Esophagus (tissue), 2 donors: ENCODE measurements at regions not wholly inside any gene's neighbourhood (a gene's known extent, or its start where the extent isn't known, plus 50 kb on each side); places are given as distances from the start of the nearest gene placed in this dataset.

ENCODE experiments used
- H3K27ac ChIP-seq, 2 donors: one replicate each; pipeline ENCODE4 v1.5.1; 2013; ENCODE audit warnings: low read depth in 2 of 2, mild to moderate bottlenecking in 2 of 2, inconsistent platforms in 1 of 2, low read length in 1 of 2, moderate library complexity in 1 of 2
- H3K27me3 ChIP-seq, 2 donors: one replicate each; pipeline ENCODE4 v1.6.1; 2013; ENCODE audit warnings: low read length in 2 of 2, control low read depth in 1 of 2, mild to moderate bottlenecking in 1 of 2; ENCODE audit not compliant: insufficient read depth in 2 of 2, control insufficient read depth in 1 of 2
- H3K36me3 ChIP-seq, 2 donors: one replicate each; pipeline ENCODE4 v1.6.1; 2013; ENCODE audit warnings: low read length in 1 of 2; ENCODE audit not compliant: control insufficient read depth in 2 of 2, insufficient read depth in 2 of 2
- H3K4me1 ChIP-seq, 2 donors: one replicate each; pipeline ENCODE4 v1.6.1; 2013; ENCODE audit warnings: low read length in 1 of 2; ENCODE audit not compliant: control insufficient read depth in 2 of 2, insufficient read depth in 2 of 2
- H3K4me3 ChIP-seq, 2 donors: one replicate each; pipeline ENCODE4 v1.5.1; 2013; ENCODE audit warnings: low read length in 2 of 2, mild to moderate bottlenecking in 2 of 2, low read depth in 1 of 2, moderate library complexity in 1 of 2
- H3K9me3 ChIP-seq, 2 donors: one replicate each; pipeline ENCODE4 v1.6.1; 2013; ENCODE audit warnings: mild to moderate bottlenecking in 2 of 2, low read depth in 1 of 2, low read length in 1 of 2, moderate library complexity in 1 of 2; ENCODE audit not compliant: control insufficient read depth in 2 of 2, insufficient read depth in 1 of 2
- WGBS, 2 donors: extraction: QIAGEN DNeasy Blood & Tissue Kit; methylation state at CpG; one replicate each; pipeline ENCODE4 v1.1.7; 2013; 5-methylcytosine and 5-hydroxymethylcytosine counted together
- donor health status: healthy with polysubstance abuse.
- donor health status: Bipolar disorder and iron deficiency.

DNA sequence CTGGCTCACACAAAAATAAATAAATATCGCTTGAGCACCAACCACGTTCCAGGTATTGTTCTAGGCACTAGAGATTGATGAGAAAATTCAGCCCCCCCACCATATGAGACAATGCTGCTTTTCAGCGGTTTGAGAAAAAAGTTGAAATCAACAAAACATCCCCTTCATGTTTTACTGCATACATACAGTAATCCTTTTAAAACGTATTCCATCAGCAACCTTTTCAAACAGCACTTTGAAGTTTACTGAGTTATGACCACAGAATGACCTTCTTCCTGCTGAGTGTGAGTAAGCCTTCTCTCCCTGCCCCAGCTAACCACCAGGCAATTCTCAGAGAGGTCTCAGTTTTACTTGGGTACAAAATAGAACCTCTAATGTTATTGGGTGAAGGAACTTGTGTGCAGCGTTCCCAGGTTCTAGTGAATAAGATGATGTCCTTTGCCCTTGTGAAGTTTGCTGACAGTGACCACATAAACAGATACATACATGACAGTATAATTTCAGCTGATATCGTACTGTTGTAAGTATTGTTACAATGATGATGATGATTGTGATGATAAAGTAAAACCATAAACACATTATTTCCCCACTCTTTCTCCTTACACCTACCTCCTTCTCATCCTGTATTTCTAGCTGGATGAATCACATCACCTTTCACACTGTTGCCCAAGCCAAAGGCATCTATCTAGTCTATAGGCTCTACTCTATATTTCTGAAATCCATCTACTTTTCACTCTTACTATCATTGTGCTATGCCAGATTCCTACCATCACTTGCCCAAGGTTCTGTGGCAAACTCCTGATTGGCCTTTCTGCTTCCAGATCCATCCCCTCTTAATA, 124.4 kb upstream of the KRR1 start:
- no peak overlapping the region for H3K27ac ChIP-seq
- no peaks in the 10 kb centered on the region for H3K36me3 ChIP-seq
- 64 to 65% methylated on average over 6 of the region's 6 CpGs for WGBS, 2 donors
- no peak overlapping the region for H3K4me3 ChIP-seq
- H3K4me1 ChIP-seq, result no peaks in the 10 kb centered on the region
- no peaks in the 10 kb centered on the region for H3K9me3 ChIP-seq
- no peaks in the 10 kb centered on the region for H3K27me3 ChIP-seq

DNA sequence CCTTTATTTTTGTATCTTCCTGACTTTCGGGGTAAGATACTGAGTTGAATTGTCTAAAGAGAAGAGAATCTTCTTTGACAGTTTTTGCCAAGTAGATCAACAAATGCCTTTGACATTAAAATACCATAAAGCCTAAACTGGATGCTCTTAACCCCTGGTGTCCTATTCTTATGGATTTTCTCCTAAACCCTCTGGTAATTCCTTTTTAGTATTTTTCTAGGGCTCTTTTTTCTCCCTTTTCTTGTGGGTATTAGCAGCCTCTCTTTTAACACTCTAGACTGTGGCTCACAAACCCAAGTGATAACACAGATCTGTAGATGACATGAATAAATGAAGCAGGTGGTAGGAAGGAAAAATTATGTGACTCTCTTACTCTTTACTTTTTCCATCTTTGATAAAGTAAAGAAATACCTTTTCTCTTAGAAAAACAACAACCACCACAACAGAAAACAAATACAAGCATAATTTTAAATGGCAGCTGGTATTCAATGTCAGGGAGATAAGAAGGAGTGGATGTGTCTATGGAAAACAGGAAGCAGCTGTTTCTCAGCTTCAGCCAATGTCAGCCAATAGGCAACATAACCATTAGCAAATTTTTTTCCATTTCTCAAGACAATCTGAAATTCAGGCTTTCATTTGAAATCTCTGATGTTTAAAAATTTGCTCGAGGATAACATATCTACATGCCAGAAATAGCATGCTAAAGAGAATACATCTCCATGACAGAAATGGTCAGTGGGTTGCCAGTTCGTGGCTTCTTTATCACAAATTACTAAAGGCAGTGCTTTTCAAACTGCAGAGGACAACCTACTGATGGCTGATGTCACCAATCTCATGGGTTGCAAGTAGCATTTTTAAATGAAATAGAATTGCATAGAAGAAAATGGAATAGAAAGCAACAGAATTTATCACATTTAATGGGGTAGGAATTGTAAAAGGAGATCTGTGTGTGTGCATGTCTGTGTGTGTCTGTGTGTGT, 123.1 kb upstream of the KRR1 start:
- no peaks in the 10 kb centered on the region for H3K27me3 ChIP-seq
- no peak overlapping the region for H3K27ac ChIP-seq
- H3K4me1 ChIP-seq, result no peaks in the 10 kb centered on the region
- no peaks in the 10 kb centered on the region for H3K36me3 ChIP-seq
- WGBS, 2 donors, result 77 to 78% methylated on average over 3 of the region's 3 CpGs
- no peaks in the 10 kb centered on the region for H3K9me3 ChIP-seq
- H3K4me3 ChIP-seq, result no peak overlapping the region

DNA sequence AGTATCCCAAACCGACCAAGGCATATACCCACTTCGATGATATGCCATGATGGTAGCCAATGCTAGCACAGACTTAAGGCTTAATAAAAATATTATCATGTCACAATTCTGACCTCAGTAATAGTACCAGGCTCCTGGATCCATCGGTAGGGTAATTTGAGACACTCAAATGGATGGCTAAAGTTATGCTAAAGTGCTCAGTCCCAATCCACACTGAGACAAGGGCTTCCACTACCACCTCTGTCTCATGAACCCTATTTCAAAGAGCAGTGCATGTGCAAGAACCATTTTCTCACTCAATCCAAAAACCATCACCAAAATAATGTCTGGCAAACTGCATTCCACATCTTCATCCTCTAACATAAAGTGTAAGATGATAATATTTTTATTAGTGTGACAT, 122.4 kb upstream of the KRR1 start:
- no peaks in the 10 kb centered on the region for H3K9me3 ChIP-seq
- no peak overlapping the region for H3K27ac ChIP-seq
- no peak overlapping the region for H3K4me3 ChIP-seq
- H3K27me3 ChIP-seq, result no peaks in the 10 kb centered on the region
- WGBS, 2 donors, result 86 to 94% methylated on average over 3 of the region's 3 CpGs
- no peaks in the 10 kb centered on the region for H3K36me3 ChIP-seq
- H3K4me1 ChIP-seq, result no peaks in the 10 kb centered on the region

DNA sequence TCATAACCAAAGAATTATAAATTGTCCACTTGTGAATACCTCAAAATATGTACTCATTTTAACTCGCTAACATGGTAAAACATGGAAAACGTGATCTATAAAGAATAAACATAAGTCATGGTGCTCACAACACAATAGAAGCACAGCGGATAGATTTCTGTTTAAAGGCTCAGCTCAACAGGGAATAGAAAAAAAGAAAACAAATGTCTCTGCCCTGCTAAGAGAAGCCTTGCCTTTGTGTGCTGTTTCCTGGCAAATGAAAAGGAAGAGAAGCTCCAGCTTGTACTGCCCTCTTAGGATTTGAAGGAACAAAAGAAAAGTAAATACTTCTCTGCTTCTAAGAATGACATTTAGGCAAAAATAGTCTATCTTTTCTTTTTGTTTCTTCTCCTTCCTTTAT, 121.0 kb upstream of the KRR1 start:
- Histone ChIP-seq H3K4me1 (no peaks in the 10 kb centered on the region), H3K9me3 (no peaks in the 10 kb centered on the region), H3K36me3 (no peaks in the 10 kb centered on the region), H3K4me3 (no peak overlapping the region), H3K27ac (no peak overlapping the region), H3K27me3 (no peaks in the 10 kb centered on the region)
- 41 to 58% methylated on average over 3 of the region's 3 CpGs for WGBS, 2 donors

DNA sequence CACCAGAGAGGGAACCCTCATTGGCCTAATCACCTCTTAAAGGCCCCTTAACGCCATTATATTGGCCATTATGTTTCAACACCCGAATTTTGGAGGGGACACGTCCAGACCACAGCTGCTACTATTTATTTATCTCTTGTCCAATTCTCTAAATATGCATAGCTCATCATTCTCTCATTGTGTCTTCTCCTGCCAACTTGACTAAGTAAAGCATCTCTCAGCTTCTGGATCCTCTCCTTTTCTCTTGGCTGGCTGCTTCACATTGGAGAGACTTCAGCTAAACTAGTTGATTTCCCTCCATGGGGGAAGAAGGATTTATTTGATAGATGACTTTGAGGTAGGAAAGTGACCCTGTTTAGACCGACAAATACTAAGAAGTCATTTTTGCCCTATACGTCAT, 120.4 kb upstream of the KRR1 start:
- Histone ChIP-seq H3K36me3 (no peaks in the 10 kb centered on the region), H3K27me3 (no peaks in the 10 kb centered on the region), H3K27ac (no peak overlapping the region), H3K9me3 (no peaks in the 10 kb centered on the region), H3K4me1 (no peaks in the 10 kb centered on the region), H3K4me3 (no peak overlapping the region)
- 73 to 78% methylated on average over 5 of the region's 5 CpGs for WGBS, 2 donors

DNA sequence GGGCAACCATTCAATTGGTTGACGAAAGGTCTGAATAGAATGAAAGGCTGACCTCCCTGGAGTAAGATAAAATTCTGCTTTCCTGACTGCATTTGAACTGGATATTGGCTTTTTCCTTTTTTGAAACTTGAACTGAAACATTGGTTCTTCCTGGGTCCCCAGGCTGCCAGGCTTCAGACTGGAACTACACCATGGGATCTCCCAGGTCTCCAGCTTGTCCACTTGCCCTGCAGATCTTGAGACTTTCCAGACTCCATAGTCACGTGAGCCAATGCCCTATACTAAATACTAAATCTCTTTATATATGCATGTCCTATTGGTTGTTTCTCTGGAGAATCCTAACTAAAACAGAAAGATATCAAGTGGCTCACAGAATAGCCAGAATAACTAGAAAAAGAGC, 118.7 kb upstream of the KRR1 start:
- H3K36me3 ChIP-seq, result no peaks in the 10 kb centered on the region
- 56 to 70% methylated on average over 2 of the region's 2 CpGs for WGBS, 2 donors

DNA sequence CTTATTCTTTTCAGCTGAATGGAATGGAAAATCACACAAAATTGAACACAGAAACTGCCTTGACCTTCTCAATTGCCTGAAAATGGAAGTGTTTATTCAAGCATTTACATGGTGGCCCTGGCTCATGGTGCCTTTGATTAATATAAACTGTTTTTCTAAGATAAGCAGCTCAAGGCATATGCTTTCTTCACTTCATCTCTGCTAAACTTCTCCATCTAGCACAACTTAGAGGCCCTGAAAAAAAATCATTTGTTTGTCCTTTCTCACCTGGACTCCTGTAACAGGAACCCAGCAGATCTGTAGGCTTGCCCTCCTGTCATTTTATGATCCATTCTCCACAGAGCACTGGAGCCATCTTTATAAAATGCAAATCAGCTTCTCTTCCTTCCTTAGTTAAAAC, 117.5 kb upstream of the KRR1 start:
- H3K36me3 ChIP-seq, result no peaks in the 10 kb centered on the region
- no peak overlapping the region for H3K4me3 ChIP-seq
- H3K27ac ChIP-seq, result no peak overlapping the region

More for the DNA sequence above, 118.7 kb upstream of the KRR1 start:
- H3K4me3 ChIP-seq, result no peak overlapping the region
- H3K9me3 ChIP-seq, result no peaks in the 10 kb centered on the region
- H3K27ac ChIP-seq, result no peak overlapping the region
- no peaks in the 10 kb centered on the region for H3K27me3 ChIP-seq
- no peaks in the 10 kb centered on the region for H3K4me1 ChIP-seq

DNA sequence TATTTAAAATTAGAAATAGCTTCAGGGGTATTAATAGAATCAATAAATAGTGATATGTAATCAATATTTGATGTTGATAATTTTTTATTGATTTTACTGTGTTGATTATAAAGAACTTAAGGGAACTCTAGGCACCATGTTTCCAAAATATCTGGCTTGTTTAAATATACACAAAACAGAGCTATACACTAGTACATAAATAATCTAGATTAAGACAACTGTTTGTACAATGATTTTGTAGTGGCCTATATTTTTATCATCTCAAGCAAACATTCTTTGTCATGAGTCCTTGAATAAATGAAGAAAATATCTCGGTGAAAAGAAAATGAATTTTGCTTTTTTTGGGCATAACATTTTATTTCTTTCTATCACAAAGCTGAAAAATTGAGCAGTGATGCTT, 117.1 kb upstream of the KRR1 start:
- H3K27me3 ChIP-seq, result no peaks in the 10 kb centered on the region
- no peak overlapping the region for H3K4me3 ChIP-seq
- H3K27ac ChIP-seq, result no peak overlapping the region
- no peaks in the 10 kb centered on the region for H3K4me1 ChIP-seq
- no peaks in the 10 kb centered on the region for H3K9me3 ChIP-seq
- 61 to 70% methylated on average over 1 of the region's 1 CpG for WGBS, 2 donors
- no peaks in the 10 kb centered on the region for H3K36me3 ChIP-seq

More for the DNA sequence above, 117.5 kb upstream of the KRR1 start:
- Histone ChIP-seq H3K9me3 (no peaks in the 10 kb centered on the region), H3K27me3 (no peaks in the 10 kb centered on the region), H3K4me1 (no peaks in the 10 kb centered on the region)

DNA sequence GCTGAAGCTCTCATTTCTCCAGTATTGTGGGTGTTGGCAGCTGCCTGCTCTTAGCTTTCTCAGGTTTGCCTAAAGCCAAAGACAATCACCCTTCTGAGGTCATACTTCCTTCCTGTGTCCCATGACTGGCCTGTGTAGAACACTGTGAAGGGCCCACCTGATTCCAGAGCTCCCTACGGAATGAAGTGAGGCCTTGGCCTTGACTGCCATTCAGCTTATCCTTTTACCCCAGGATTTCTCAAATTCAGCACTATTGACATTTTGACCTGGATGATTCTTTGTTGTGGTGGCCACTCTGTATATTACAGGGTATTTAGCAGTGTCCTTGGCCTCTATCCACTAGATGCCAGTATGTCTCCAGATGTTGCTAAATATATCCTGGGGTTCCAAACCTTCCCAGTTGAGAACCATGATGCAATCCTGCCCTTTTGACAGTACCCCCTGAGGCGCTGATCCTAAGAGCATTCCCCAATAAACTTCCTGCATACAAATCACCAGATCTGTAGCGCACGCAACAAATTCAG, 112.3 kb upstream of the KRR1 start:
- WGBS, 2 donors, result 63 to 66% methylated on average over 4 of the region's 4 CpGs

More for the DNA sequence above, 112.3 kb upstream of the KRR1 start:
- no peak overlapping the region for H3K27ac ChIP-seq
- no peaks in the 10 kb centered on the region for H3K4me1 ChIP-seq
- H3K36me3 ChIP-seq, result no peaks in the 10 kb centered on the region
- H3K9me3 ChIP-seq, result no peaks in the 10 kb centered on the region
- no peak overlapping the region for H3K4me3 ChIP-seq
- H3K27me3 ChIP-seq, result no peaks in the 10 kb centered on the region
